Head of caudate nucleus (tissue), 42 donors: ENCODE measurements at regions not wholly inside any gene's neighbourhood (a gene's known extent, or its start where the extent isn't known, plus 50 kb on each side); places are given as distances from the start of the nearest gene placed in this dataset.
"Not testable (repeated sequence)": the region's sequence is repeated elsewhere in the genome, so short reads cannot be mapped to it uniquely, and the experiment has no call there.

Experiments
- DNase-seq, 42 donors: peaks; one replicate each; pipeline versions ENCODE4 v3.0.0 to v3.0.0-alpha.2; 2020 to 2021; ENCODE audit warnings: mixed read lengths in 7 of 42
- intact Hi-C: fragments of 100-400 bp; cut with DNase I; formaldehyde crosslinking; loops from one replicate; pipeline ENCODE4 v1.15.0; 2022

DNA sequence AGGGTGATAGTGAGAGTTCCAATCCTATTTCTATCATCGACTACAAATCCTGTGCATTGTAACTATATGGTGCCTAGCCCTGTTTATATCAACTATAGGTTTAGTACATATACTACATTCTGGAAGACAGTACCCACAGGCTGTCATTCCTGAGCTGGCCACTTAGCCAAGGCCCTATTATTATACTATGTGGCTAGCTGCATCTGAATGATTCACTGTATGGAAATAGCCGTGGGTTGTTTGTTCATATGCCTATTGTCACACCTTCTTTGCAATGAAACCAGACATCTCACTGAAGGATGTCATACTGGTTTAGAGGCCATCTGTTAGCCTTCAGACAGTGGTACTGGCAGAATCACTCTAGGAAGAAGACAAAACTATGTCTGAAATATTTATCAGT, 62.3 kb upstream of the FSIP2 start:
- intact Hi-C loops, result no loop called here
- DNase-seq, result no peak

DNA sequence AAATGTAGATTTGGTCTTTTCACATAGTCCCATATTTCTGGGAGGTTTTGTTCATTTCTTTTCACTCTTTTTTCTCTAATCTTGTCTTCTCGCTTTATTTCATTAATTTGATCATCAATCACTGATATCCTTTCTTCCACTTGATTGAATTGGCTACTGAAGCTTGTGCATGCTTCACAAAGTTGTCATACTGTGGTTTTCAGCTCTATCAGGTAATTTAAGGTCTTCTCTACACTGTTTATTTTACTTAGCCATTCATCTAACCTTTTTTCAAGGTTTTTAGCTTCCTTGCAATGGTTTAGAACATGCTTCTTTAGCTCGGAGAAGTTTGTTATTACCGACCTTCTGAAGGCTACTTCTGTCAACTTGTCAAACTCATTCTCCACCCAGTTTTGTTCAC, 51.6 kb upstream of the FSIP2 start:
- DNase-seq, intact Hi-C loops: not testable (repeated sequence)

DNA sequence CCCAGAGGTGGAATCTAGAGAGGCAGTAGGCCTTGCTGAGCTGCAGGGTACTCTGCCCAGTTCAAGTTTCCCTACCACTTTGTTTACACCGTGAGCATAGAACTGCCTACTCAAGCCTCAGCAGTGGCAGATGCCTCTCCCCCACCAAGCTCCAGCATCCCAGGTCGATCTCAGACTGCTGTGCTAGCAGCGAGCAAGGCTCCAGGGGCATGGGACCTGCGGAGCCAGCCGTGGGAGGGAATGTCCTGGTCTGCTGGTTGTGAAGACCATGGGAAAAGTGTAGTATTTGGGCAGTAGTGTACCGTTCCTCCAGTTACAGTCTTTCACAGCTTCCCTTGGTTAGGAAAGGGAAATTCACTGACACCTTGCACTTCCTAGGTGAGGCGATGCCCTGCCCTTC, 50.6 kb upstream of the FSIP2 start:
- intact Hi-C loops, result no loop called here

More for the DNA sequence above, 50.6 kb upstream of the FSIP2 start:
- DNase-seq, result no peak
